WTC11 (cell line): ENCODE measurements at regions not wholly inside any gene's neighbourhood (a gene's known extent, or its start where the extent isn't known, plus 50 kb on each side); places are given as distances from the start of the nearest gene placed in this dataset.

Experiments used
- CTCF ChIP-seq: fragments of 200-600 bp; IDR thresholded peaks from 2 replicates; pipeline ENCODE4 v1.8.0; 2022; ENCODE audit warnings: antibody characterized with exemption
- FOXP4 ChIP-seq: sonication (generic); formaldehyde crosslinking; IDR thresholded peaks from 2 replicates; pipeline ENCODE4 v1.8.0; 2022; ENCODE audit warnings: mild to moderate bottlenecking, missing genetic modification reagents

GRCh38 chr12:114293571-114294302, 112.2 kb downstream of the TBX5 start:
- TF ChIP-seq FOXP4 (no peak), CTCF (no peak)
